HL-60 (cell line): ENCODE measurements at regions not wholly inside any gene's neighbourhood (a gene's known extent, or its start where the extent isn't known, plus 50 kb on each side); places are given as distances from the start of the nearest gene placed in this dataset.

Source experiments
- DNase-seq, 2 experiments: peaks; one replicate each; pipeline ENCODE4 v3.0.0-alpha.2; 2010 to 2020; ENCODE audit warnings: low read depth in 1 of 2, low spot score in 1 of 2
- H3K27ac ChIP-seq: fragments of 250-450 bp; sonication (Bioruptor Pico); replicated peaks from 2 replicates; pipeline ENCODE4 v1.5.1; 2020; ENCODE audit warnings: mild to moderate bottlenecking, moderate library complexity
- H3K27me3 ChIP-seq: fragments of 250-450 bp; sonication (Bioruptor Pico); 2 replicates; pipeline ENCODE4 v1.5.1; 2021; ENCODE audit warnings: mild to moderate bottlenecking, moderate library complexity; ENCODE audit not compliant: insufficient read depth, poor library complexity, severe bottlenecking
- H3K4me3 ChIP-seq: replicated peaks from 2 replicates; pipeline ENCODE4 v1.5.1; 2011; ENCODE audit warnings: mild to moderate bottlenecking, control low read depth, low read length; ENCODE audit not compliant: insufficient read depth
- GABPA ChIP-seq: IDR thresholded peaks from 2 replicates; pipeline ENCODE4 v1.6.1; 2012; ENCODE audit warnings: low read depth
- POLR2AphosphoS5 ChIP-seq: IDR thresholded peaks from 2 replicates; pipeline ENCODE4 v1.6.1; 2012; ENCODE audit warnings: low read depth
- SPI1 ChIP-seq: IDR thresholded peaks from 2 replicates; pipeline ENCODE4 v1.6.1; 2012; ENCODE audit warnings: low read depth, mild to moderate bottlenecking, borderline replicate concordance
- TF ChIP-seq, protein P1 (sequence below): IDR thresholded peaks from one replicate; pipeline ENCODE4 v1.5.1; 2011; ENCODE audit warnings: low read length, control low read depth, inconsistent platforms; ENCODE audit not compliant: insufficient read depth
- TF ChIP-seq, protein P2 (sequence below): IDR thresholded peaks from 2 replicates; pipeline ENCODE4 v1.6.1; 2012; ENCODE audit warnings: low read depth; ENCODE audit not compliant: insufficient replicate concordance

GRCh38 chr1:4331767-4332163, 322.6 kb upstream of the AJAP1 start:
- no peak for TF ChIP-seq POLR2AphosphoS5
- Histone ChIP-seq H3K4me3 (no peak overlapping the region), H3K27me3 (no peaks in the 10 kb centered on the region), H3K27ac (no peak overlapping the region)
- DNase-seq = no peak

GRCh38 chr1:4336507-4336906, 317.9 kb upstream of the AJAP1 start:
- no peak for DNase-seq
- TF ChIP-seq, protein P1, sequence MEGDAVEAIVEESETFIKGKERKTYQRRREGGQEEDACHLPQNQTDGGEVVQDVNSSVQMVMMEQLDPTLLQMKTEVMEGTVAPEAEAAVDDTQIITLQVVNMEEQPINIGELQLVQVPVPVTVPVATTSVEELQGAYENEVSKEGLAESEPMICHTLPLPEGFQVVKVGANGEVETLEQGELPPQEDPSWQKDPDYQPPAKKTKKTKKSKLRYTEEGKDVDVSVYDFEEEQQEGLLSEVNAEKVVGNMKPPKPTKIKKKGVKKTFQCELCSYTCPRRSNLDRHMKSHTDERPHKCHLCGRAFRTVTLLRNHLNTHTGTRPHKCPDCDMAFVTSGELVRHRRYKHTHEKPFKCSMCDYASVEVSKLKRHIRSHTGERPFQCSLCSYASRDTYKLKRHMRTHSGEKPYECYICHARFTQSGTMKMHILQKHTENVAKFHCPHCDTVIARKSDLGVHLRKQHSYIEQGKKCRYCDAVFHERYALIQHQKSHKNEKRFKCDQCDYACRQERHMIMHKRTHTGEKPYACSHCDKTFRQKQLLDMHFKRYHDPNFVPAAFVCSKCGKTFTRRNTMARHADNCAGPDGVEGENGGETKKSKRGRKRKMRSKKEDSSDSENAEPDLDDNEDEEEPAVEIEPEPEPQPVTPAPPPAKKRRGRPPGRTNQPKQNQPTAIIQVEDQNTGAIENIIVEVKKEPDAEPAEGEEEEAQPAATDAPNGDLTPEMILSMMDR = no peak
- TF ChIP-seq POLR2AphosphoS5 (no peak), SPI1 (no peak), GABPA (no peak)
- TF ChIP-seq, protein P2, sequence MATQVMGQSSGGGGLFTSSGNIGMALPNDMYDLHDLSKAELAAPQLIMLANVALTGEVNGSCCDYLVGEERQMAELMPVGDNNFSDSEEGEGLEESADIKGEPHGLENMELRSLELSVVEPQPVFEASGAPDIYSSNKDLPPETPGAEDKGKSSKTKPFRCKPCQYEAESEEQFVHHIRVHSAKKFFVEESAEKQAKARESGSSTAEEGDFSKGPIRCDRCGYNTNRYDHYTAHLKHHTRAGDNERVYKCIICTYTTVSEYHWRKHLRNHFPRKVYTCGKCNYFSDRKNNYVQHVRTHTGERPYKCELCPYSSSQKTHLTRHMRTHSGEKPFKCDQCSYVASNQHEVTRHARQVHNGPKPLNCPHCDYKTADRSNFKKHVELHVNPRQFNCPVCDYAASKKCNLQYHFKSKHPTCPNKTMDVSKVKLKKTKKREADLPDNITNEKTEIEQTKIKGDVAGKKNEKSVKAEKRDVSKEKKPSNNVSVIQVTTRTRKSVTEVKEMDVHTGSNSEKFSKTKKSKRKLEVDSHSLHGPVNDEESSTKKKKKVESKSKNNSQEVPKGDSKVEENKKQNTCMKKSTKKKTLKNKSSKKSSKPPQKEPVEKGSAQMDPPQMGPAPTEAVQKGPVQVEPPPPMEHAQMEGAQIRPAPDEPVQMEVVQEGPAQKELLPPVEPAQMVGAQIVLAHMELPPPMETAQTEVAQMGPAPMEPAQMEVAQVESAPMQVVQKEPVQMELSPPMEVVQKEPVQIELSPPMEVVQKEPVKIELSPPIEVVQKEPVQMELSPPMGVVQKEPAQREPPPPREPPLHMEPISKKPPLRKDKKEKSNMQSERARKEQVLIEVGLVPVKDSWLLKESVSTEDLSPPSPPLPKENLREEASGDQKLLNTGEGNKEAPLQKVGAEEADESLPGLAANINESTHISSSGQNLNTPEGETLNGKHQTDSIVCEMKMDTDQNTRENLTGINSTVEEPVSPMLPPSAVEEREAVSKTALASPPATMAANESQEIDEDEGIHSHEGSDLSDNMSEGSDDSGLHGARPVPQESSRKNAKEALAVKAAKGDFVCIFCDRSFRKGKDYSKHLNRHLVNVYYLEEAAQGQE = no peak
- no peaks in the 10 kb centered on the region for H3K27me3 ChIP-seq

DNA sequence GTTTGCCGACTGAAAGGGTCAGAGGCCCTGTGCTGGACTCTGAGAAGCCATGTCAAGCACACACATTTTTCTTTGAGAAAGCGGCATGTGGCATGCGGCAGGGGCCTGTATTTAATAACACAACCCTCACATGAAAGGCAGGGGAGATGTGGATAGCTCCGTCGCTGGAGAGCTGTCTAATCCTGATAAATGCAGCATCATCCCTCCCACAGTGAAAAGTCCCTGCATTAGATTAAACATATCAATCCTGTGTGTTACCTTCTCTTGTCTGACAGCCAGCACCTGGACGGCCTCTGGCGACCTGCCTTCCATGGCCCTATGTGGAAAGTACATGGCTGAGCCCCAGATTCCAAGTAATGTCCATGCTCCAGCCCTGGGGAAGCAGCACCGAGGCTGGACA, 313.0 kb upstream of the AJAP1 start:
- H3K27me3 ChIP-seq = no peaks in the 10 kb centered on the region
- TF ChIP-seq POLR2AphosphoS5 (no peak), GABPA (no peak), SPI1 (no peak)
- TF ChIP-seq, protein P1 = no peak
- TF ChIP-seq, protein P2 = no peak

More at GRCh38 chr1:4336507-4336906, 317.9 kb upstream of the AJAP1 start:
- Histone ChIP-seq H3K4me3 (no peak overlapping the region), H3K27ac (no peak overlapping the region)

DNA sequence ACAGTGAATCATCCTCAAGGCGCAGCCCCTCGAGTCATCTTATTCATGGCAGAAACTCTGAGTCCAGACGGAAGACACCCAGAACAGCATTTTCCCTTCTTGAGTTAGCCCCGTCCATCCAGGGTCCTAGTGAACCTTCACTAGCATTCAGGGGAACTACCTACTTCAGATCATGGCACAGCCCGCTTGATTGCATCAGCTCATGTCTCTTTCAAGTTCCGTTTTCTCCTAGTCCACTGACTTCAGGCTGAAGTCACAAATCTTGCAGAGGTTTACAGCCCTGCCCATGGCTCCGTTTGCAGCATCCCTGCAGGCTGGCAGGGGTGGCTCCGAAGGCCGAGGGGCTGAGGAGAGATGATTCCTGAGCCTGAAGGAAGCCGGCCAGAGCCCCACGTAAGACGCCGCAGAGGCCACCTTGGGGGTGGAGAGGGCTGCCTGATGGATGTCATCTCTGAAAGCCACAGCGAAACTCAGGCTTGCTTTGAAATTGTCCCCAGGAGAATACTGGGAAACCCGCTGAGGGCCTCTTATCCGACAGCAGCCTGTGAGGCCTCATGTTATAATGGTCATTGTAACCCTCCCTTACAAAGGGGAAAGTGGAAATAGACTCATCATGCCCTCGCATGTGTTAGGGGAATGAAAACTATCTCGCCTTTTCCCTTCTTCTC, 310.2 kb upstream of the AJAP1 start:
- Histone ChIP-seq H3K27ac (no peak overlapping the region), H3K4me3 (no peak overlapping the region), H3K27me3 (peaks cover 2% of the 10 kb centered on the region)
- peak in 1 of 2 experiments; percentile 68 for DNase-seq
- no peak; the same call in 1 of the 2 replicates for TF ChIP-seq SPI1
- TF ChIP-seq POLR2AphosphoS5 = no peak
- TF ChIP-seq, protein P2 = no peak
- TF ChIP-seq GABPA = no peak
- TF ChIP-seq, protein P1 = no peak

More for the DNA sequence above, 313.0 kb upstream of the AJAP1 start:
- DNase-seq = no peak
- no peak overlapping the region for H3K4me3 ChIP-seq
- no peak overlapping the region for H3K27ac ChIP-seq
